T-cell (primary cell): ENCODE measurements at regions not wholly inside any gene's neighbourhood (a gene's known extent, or its start where the extent isn't known, plus 50 kb on each side); places are given as distances from the start of the nearest gene placed in this dataset.

Source experiments
- ATAC-seq, 4 experiments: fragments of 200-7000 bp in 3 of 4; fragments of 150-1000 bp in 1 of 4; cut with Tn5 transposase; replicated peaks in 1 of 4; 1 replicate in 3 of 4; 2 replicates in 1 of 4; pipeline ENCODE4 v1.10.0; 2021; ENCODE audit warnings: moderate library complexity in 3 of 4, mild to moderate bottlenecking in 2 of 4, moderate number of reproducible peaks in 1 of 4
- CTCF ChIA-PET, 2 donors: fragments of 300-600 bp; sonication (Branson Sonifier 250); formaldehyde crosslinking; loops; one replicate each; lab custom pipeline; 2022; ENCODE audit warnings: antibody characterized with exemption in 2 of 2; lab: Charles Lee
- POLR2A ChIA-PET, 2 donors: fragments of 300-600 bp; sonication (Branson Sonifier 250); formaldehyde crosslinking; loops; one replicate each; lab custom pipeline; 2022; ENCODE audit warnings: antibody characterized with exemption in 2 of 2; lab: Charles Lee
- DNase-seq, 35 experiments: peaks; one replicate each; pipeline versions ENCODE4 v3.0.0 to v3.0.0-alpha.2; 2013 to 2023
- H3K27ac ChIP-seq: one replicate; pipeline ENCODE4 v1.5.1; 2013; ENCODE audit warnings: low read length
- H3K27me3 ChIP-seq, 2 experiments: replicated peaks in 1 of 2; 1 replicate in 1 of 2; 2 replicates in 1 of 2; pipeline versions ENCODE4 v1.6.1 to v1.7.0; 2013; ENCODE audit warnings: low read length in 1 of 2, mixed read lengths in 1 of 2; ENCODE audit not compliant: control insufficient read depth in 2 of 2, insufficient read depth in 2 of 2; ENCODE audit errors: extremely low read depth in 1 of 2
- H3K36me3 ChIP-seq, 2 donors: 1 replicate in 1 of 2; 2 replicates in 1 of 2; pipeline versions ENCODE4 v1.6.1 to v1.7.0; 2013; ENCODE audit warnings: low read length in 1 of 2; ENCODE audit not compliant: control insufficient read depth in 2 of 2, insufficient read depth in 1 of 2; ENCODE audit errors: extremely low read depth in 1 of 2
- H3K4me1 ChIP-seq, 2 experiments: 1 replicate in 1 of 2; 2 replicates in 1 of 2; pipeline versions ENCODE4 v1.6.1 to v1.7.0; 2013; ENCODE audit warnings: low read length in 2 of 2, mixed read lengths in 1 of 2; ENCODE audit not compliant: insufficient read depth in 2 of 2, control insufficient read depth in 1 of 2; ENCODE audit errors: extremely low read depth in 1 of 2
- H3K4me3 ChIP-seq, 2 donors: 1 replicate in 1 of 2; 2 replicates in 1 of 2; pipeline versions ENCODE4 v1.5.1 to v1.7.0; 2013; ENCODE audit warnings: mild to moderate bottlenecking in 2 of 2, low read length in 1 of 2, moderate library complexity in 1 of 2; ENCODE audit not compliant: control insufficient read depth in 1 of 2; ENCODE audit errors: extremely low read depth in 1 of 2
- H3K9me3 ChIP-seq: 2 replicates; pipeline ENCODE4 v1.7.0; 2013
- H3K27ac Mint-ChIP-seq, 2 donors: one replicate each; pipeline ENCODE4 v1.8.0; 2020 to 2021; ENCODE audit warnings: mild to moderate bottlenecking in 2 of 2, mixed read lengths in 2 of 2
- H3K27me3 Mint-ChIP-seq, 2 donors: one replicate each; pipeline ENCODE4 v1.8.0; 2021 to 2022; ENCODE audit warnings: mixed read lengths in 2 of 2
- H3K36me3 Mint-ChIP-seq: one replicate; pipeline ENCODE4 v1.8.0; 2021; ENCODE audit warnings: mixed read lengths
- H3K4me1 Mint-ChIP-seq, 3 donors: one replicate each; pipeline ENCODE4 v1.8.0; 2020 to 2022; ENCODE audit warnings: mixed read lengths in 3 of 3, mild to moderate bottlenecking in 1 of 3
- H3K4me3 Mint-ChIP-seq, 3 donors: one replicate each; pipeline ENCODE4 v1.8.0; 2020 to 2022; ENCODE audit warnings: mild to moderate bottlenecking in 3 of 3, mixed read lengths in 3 of 3, moderate library complexity in 3 of 3
- H3K9me3 Mint-ChIP-seq, 3 donors: one replicate each; pipeline ENCODE4 v1.8.0; 2020 to 2022; ENCODE audit warnings: mixed read lengths in 3 of 3
- WGBS: methylation state at CpG from one replicate; pipeline ENCODE4 v1.1.5; 2013; ENCODE audit warnings: missing lambda C conversion rate; ENCODE audit not compliant: insufficient coverage; 5-methylcytosine and 5-hydroxymethylcytosine counted together

- Mint-ChIP-seq H3K36me3 (no peaks in the 10 kb centered on the region), H3K9me3 (peaks cover 0 to 3% (median 0%) of the 10 kb centered on the region in 3 donors), H3K4me3 (no peak overlapping the region), H3K27ac (no peak overlapping the region), H3K4me1 (peaks cover 0 to 3% (median 0%) of the 10 kb centered on the region in 3 donors), H3K27me3 (peaks cover 0 to 2% of the 10 kb centered on the region in 2 donors)
- no peaks in the 10 kb centered on the region for H3K36me3 ChIP-seq
- H3K27me3 ChIP-seq = no peaks in the 10 kb centered on the region
- no peak for ATAC-seq
- WGBS = no CpG with 5 or more reads among the region's 3 CpGs
- ChIA-PET CTCF (no interaction called here), POLR2A (no interaction called here)
- H3K4me1 ChIP-seq = peaks cover 0 to 2% of the 10 kb centered on the region in 2 experiments
- H3K9me3 ChIP-seq = no peaks in the 10 kb centered on the region
- H3K4me3 ChIP-seq = no peak overlapping the region
- no peak for DNase-seq
- H3K27ac ChIP-seq = no peak overlapping the region
Measured at GRCh38 chr11:110901441-110901840, 189.2 kb upstream of the ARHGAP20 start.

DNA sequence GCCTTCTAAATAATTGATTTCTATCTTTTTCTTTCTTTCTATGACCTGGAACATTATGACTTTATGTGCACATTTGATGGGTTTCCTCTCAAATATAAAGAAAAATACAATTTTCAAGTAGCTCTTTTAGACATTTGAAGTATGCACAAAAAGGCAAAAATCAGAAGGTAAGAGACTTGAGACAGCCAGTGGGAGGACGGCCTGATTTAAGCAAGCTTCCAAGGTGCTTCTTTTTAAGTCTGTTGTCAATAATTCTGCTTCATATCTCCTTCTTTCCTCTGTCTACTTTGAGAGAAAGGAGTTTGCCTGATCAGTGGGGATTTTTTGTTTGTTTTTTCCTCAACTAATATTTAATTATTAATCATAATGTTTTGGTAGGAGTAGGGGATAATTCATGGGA is 188.2 kb upstream of the ARHGAP20 start:
- H3K9me3 Mint-ChIP-seq = peaks cover 0 to 3% (median 0%) of the 10 kb centered on the region in 3 donors
- no peaks in the 10 kb centered on the region for H3K4me1 Mint-ChIP-seq
- no peak for DNase-seq
- no peaks in the 10 kb centered on the region for H3K9me3 ChIP-seq
- no peak overlapping the region for H3K4me3 ChIP-seq
- no peaks in the 10 kb centered on the region for H3K27me3 ChIP-seq
- no peak overlapping the region for H3K27ac ChIP-seq
- no peaks in the 10 kb centered on the region for H3K36me3 ChIP-seq
- H3K4me1 ChIP-seq = no peaks in the 10 kb centered on the region
- ATAC-seq = no peak
- no CpG with 5 or more reads among the region's 1 CpG for WGBS
- ChIA-PET CTCF (no interaction called here), POLR2A (no interaction called here)
- no peak overlapping the region for H3K27ac Mint-ChIP-seq
- no peak overlapping the region for H3K4me3 Mint-ChIP-seq
- H3K27me3 Mint-ChIP-seq = peaks cover 0 to 2% of the 10 kb centered on the region in 2 donors
- H3K36me3 Mint-ChIP-seq = no peaks in the 10 kb centered on the region

- POLR2A ChIA-PET = no interaction called here
- WGBS = 61% methylated on average over 3 of the region's 3 CpGs
Measured at GRCh38 chr11:110897035-110897434, 184.8 kb upstream of the ARHGAP20 start.

GRCh38 chr11:110896358-110896757 is 184.1 kb upstream of the ARHGAP20 start:
- CTCF ChIA-PET = no interaction called here
- POLR2A ChIA-PET = no interaction called here
- H3K4me3 ChIP-seq = no peak overlapping the region
- 100% methylated on average over 1 of the region's 1 CpG for WGBS
- H3K36me3 Mint-ChIP-seq = no peaks in the 10 kb centered on the region
- ATAC-seq (no peak), DNase-seq (no peak)
- H3K27ac ChIP-seq = no peak overlapping the region
- no peak overlapping the region for H3K27ac Mint-ChIP-seq
- no peaks in the 10 kb centered on the region for H3K4me1 Mint-ChIP-seq
- no peaks in the 10 kb centered on the region for H3K36me3 ChIP-seq
- H3K4me3 Mint-ChIP-seq = no peak overlapping the region
- H3K9me3 ChIP-seq = no peaks in the 10 kb centered on the region
- H3K27me3 Mint-ChIP-seq = peaks cover 0 to 2% of the 10 kb centered on the region in 2 donors
- peaks cover 0 to 3% (median 0%) of the 10 kb centered on the region in 3 donors for H3K9me3 Mint-ChIP-seq
- no peaks in the 10 kb centered on the region for H3K4me1 ChIP-seq
- H3K27me3 ChIP-seq = no peaks in the 10 kb centered on the region

More at GRCh38 chr11:110897035-110897434, 184.8 kb upstream of the ARHGAP20 start:
- no peak overlapping the region for H3K4me3 ChIP-seq
- Mint-ChIP-seq H3K27ac (no peak overlapping the region), H3K36me3 (no peaks in the 10 kb centered on the region), H3K4me3 (no peak overlapping the region), H3K9me3 (peaks cover 0 to 3% (median 0%) of the 10 kb centered on the region in 3 donors), H3K27me3 (peaks cover 0 to 2% of the 10 kb centered on the region in 2 donors), H3K4me1 (no peaks in the 10 kb centered on the region)
- H3K27me3 ChIP-seq = no peaks in the 10 kb centered on the region
- H3K9me3 ChIP-seq = no peaks in the 10 kb centered on the region
- no peaks in the 10 kb centered on the region for H3K4me1 ChIP-seq
- no peak overlapping the region for H3K27ac ChIP-seq
- no peaks in the 10 kb centered on the region for H3K36me3 ChIP-seq
- ATAC-seq (no peak), DNase-seq (no peak)
- CTCF ChIA-PET = no interaction called here

GRCh38 chr11:110894224-110894623 is 182.0 kb upstream of the ARHGAP20 start:
- Histone ChIP-seq H3K9me3 (no peaks in the 10 kb centered on the region), H3K4me1 (no peaks in the 10 kb centered on the region), H3K27ac (no peak overlapping the region), H3K4me3 (no peak overlapping the region), H3K36me3 (no peaks in the 10 kb centered on the region), H3K27me3 (no peaks in the 10 kb centered on the region)
- POLR2A ChIA-PET = no interaction called here
- no peak overlapping the region for H3K4me3 Mint-ChIP-seq
- WGBS = 60% methylated on average over 3 of the region's 4 CpGs
- CTCF ChIA-PET = no interaction called here
- ATAC-seq = no peak
- DNase-seq = no peak
- no peak overlapping the region for H3K27ac Mint-ChIP-seq
- H3K9me3 Mint-ChIP-seq = peaks cover 0 to 3% (median 0%) of the 10 kb centered on the region in 3 donors
- peaks cover 0 to under 1% of the 10 kb centered on the region in 2 donors for H3K27me3 Mint-ChIP-seq
- no peaks in the 10 kb centered on the region for H3K36me3 Mint-ChIP-seq
- H3K4me1 Mint-ChIP-seq = no peaks in the 10 kb centered on the region

- Mint-ChIP-seq H3K36me3 (no peaks in the 10 kb centered on the region), H3K4me3 (no peak overlapping the region), H3K9me3 (peaks cover 0 to 3% (median 0%) of the 10 kb centered on the region in 3 donors), H3K4me1 (no peaks in the 10 kb centered on the region), H3K27ac (no peak overlapping the region), H3K27me3 (no peaks in the 10 kb centered on the region)
- Histone ChIP-seq H3K9me3 (no peaks in the 10 kb centered on the region), H3K4me3 (no peak overlapping the region), H3K36me3 (no peaks in the 10 kb centered on the region), H3K27me3 (no peaks in the 10 kb centered on the region), H3K27ac (no peak overlapping the region), H3K4me1 (no peaks in the 10 kb centered on the region)
- no peak for DNase-seq
- CTCF ChIA-PET = no interaction called here
- ATAC-seq = no peak
- POLR2A ChIA-PET = no interaction called here
- WGBS = no CpG with 5 or more reads among the region's 4 CpGs
Measured at GRCh38 chr11:110892741-110893285, 180.6 kb upstream of the ARHGAP20 start.

GRCh38 chr11:110891411-110891810 is 179.2 kb upstream of the ARHGAP20 start:
- Mint-ChIP-seq H3K27ac (no peak overlapping the region), H3K4me3 (no peak overlapping the region), H3K27me3 (no peaks in the 10 kb centered on the region), H3K36me3 (no peaks in the 10 kb centered on the region), H3K9me3 (no peaks in the 10 kb centered on the region), H3K4me1 (no peaks in the 10 kb centered on the region)
- no peaks in the 10 kb centered on the region for H3K9me3 ChIP-seq
- no peak overlapping the region for H3K27ac ChIP-seq
- DNase-seq (no peak), ATAC-seq (no peak)
- ChIA-PET POLR2A (no interaction called here), CTCF (no interaction called here)
- no peaks in the 10 kb centered on the region for H3K36me3 ChIP-seq
- no peaks in the 10 kb centered on the region for H3K27me3 ChIP-seq
- WGBS = no CpG with 5 or more reads among the region's 1 CpG
- H3K4me1 ChIP-seq = no peaks in the 10 kb centered on the region
- H3K4me3 ChIP-seq = no peak overlapping the region
